ENCODE measurements at regions not wholly inside any gene's neighbourhood (a gene's known extent, or its start where the extent isn't known, plus 50 kb on each side); places are given as distances from the start of the nearest gene placed in this dataset.

- no peak for TF ChIP-seq GATA3 (IDR thresholded peaks at IDR 0.05; ENCODE audit: low read depth, low read length)
- no peak for TF ChIP-seq GATA2 (IDR thresholded peaks at IDR 0.05; ENCODE audit: low read depth, low read length)
These were observed 685.0 kb downstream of the MATN1 start for GRCh38 chr1:30038134-30039025.

All from SH-SY5Y (cell line).